Aorta (tissue), 5 donors: ENCODE measurements at regions not wholly inside any gene's neighbourhood (a gene's known extent, or its start where the extent isn't known, plus 50 kb on each side); places are given as distances from the start of the nearest gene placed in this dataset.

Source experiments
- ATAC-seq: fragments of 200-7000 bp; cut with Tn5 transposase; one replicate; pipeline ENCODE4 v1.9.1; 2022; ENCODE audit warnings: moderate library complexity; ENCODE audit not compliant: low FRiP score
- DNase-seq, 2 donors: peaks; one replicate each; pipeline ENCODE4 v3.0.0-alpha.2; 2020
- H3K27ac ChIP-seq, 2 donors: one replicate each; pipeline ENCODE4 v1.5.1; 2013; ENCODE audit warnings: low read length in 2 of 2, mild to moderate bottlenecking in 2 of 2, moderate library complexity in 2 of 2, control low read depth in 1 of 2, inconsistent platforms in 1 of 2, low read depth in 1 of 2
- H3K27me3 ChIP-seq, 2 donors: one replicate each; pipeline ENCODE4 v1.6.1; 2013; ENCODE audit warnings: control low read depth in 1 of 2, low read length in 1 of 2, mild to moderate bottlenecking in 1 of 2, moderate library complexity in 1 of 2; ENCODE audit not compliant: insufficient read depth in 2 of 2, control insufficient read depth in 1 of 2
- H3K36me3 ChIP-seq, 2 donors: one replicate each; pipeline ENCODE4 v1.6.1; 2013; ENCODE audit warnings: control low read depth in 1 of 2, low read length in 1 of 2, mild to moderate bottlenecking in 1 of 2; ENCODE audit not compliant: insufficient read depth in 2 of 2, control insufficient read depth in 1 of 2
- H3K4me1 ChIP-seq, 2 donors: one replicate each; pipeline ENCODE4 v1.6.1; 2013; ENCODE audit warnings: low read length in 2 of 2, control low read depth in 1 of 2, mild to moderate bottlenecking in 1 of 2, moderate library complexity in 1 of 2; ENCODE audit not compliant: insufficient read depth in 2 of 2, control insufficient read depth in 1 of 2
- H3K4me3 ChIP-seq, 2 donors: one replicate each; pipeline ENCODE4 v1.5.1; 2013; ENCODE audit warnings: low read length in 2 of 2, control low read depth in 1 of 2, mild to moderate bottlenecking in 1 of 2
- H3K9me3 ChIP-seq: one replicate; pipeline ENCODE4 v1.6.1; 2013; ENCODE audit warnings: mild to moderate bottlenecking, low read length; ENCODE audit not compliant: control insufficient read depth
- WGBS, 2 donors: extraction: QIAGEN DNeasy Blood & Tissue Kit; methylation state at CpG; one replicate each; pipeline ENCODE4 v1.1.7; 2013; 5-methylcytosine and 5-hydroxymethylcytosine counted together
- intact Hi-C, 2 donors: fragments of 100-400 bp; cut with DNase I; formaldehyde crosslinking; loops; one replicate each; pipeline versions ENCODE4 v1.14.2 to v1.15.0; 2022
- donor health status: healthy with polysubstance abuse.
- donor health status: Bipolar disorder and iron deficiency.
- donor health status: DM: no; HTN: no; CAD: no.
- donor health status: DM: no; HTN: no; CAD: no.
- donor health status: DM: yes; HTN: yes; CAD: no.

DNA sequence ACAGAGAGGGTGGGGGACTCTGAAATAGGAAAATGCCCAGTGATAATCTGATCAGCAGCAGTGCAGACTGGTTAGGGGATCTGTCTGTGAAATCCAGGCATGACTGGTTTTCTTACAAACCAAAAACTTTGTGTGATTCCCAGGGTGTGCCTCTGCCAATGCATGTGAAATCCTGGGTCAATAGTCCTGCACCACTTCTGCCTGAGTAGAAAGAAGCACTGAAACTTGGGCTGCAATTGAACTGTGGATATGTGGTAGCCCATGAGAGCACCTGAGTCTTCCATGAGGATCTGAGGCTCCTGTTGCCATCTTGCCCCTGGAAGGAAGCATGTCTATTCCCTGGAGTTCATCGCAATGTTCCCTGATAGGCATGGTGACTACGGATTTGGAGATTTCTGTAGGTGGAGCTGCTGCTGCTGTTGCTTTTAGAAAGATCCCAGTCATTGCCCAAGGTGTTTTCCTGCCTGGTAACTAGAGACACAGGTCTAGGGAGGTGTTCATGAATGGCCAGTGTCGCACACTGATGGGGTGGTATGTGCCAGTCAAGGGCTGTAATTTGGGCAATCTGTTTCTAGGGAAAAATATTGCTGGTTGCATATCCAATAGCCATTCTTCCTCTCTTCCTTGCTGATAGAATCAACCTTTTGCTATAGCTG is 146.7 kb downstream of the CARTPT start:
- Histone ChIP-seq H3K27ac (peak overlapping the region in 1 of 2 donors; percentile 52), H3K4me3 (no peak overlapping the region), H3K27me3 (no peaks in the 10 kb centered on the region), H3K9me3 (peaks cover 1% of the 10 kb centered on the region), H3K4me1 (no peaks in the 10 kb centered on the region), H3K36me3 (no peaks in the 10 kb centered on the region)
- intact Hi-C loops: no loop called here
- WGBS, 2 donors: 89 to 90% methylated on average over 3 of the region's 3 CpGs
- ATAC-seq: no peak
- no peak for DNase-seq

DNA sequence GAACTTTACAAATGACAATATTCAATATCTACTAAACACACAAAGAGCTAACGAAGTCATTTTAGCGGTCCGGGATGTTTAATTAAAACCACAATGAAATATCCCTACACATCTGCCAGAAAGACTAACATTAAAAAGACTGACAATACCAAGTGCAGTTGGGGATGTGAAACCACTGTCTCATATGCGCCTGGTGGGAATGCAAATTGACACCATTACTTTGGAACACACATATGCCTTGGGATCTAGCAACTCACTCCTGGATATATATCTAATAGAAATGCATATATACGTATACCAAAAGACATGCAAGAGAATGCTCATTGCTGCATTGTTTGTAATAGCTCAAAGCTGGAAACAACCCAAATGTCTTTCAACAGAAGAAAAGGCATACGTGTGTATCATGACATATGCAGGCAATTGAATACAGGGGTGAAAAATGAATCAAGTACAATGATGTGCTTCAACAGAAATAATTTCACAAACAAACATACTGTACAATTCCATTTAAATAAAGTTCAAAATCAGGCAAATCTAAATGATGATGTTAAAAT is 153.3 kb downstream of the CARTPT start:
- 79 to 87% methylated on average over 6 of the region's 6 CpGs for WGBS, 2 donors
- Histone ChIP-seq H3K27ac (no peak overlapping the region), H3K4me1 (no peaks in the 10 kb centered on the region), H3K4me3 (no peak overlapping the region), H3K36me3 (no peaks in the 10 kb centered on the region), H3K27me3 (no peaks in the 10 kb centered on the region), H3K9me3 (no peaks in the 10 kb centered on the region)
- intact Hi-C loops: loop anchor here in 1 of 2 donors (10.0 kb wide), 1 partner anchor 88 kb away; no protein-coding TSS in a partner anchor
- DNase-seq (no peak), ATAC-seq (no peak)

DNA sequence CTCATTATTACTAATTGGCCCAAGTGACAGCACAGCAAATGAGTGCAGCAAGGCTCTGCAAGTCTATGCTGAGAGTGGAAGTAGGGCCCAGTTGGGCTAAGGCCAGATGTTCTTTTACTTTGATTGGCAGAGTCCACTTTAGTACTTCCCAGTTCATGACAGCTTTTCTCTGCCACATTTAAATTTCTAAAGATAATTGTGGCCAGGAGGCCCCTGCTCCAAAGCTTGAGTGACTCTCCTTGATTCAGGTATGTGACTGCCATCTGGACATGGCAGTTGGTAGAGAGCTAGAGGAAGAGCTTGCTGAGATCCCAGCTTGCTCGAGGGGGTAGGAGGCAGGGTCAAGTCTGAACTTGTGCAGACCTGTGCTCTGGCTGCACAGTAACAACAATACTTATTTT is 154.1 kb downstream of the CARTPT start:
- ATAC-seq (no peak), DNase-seq (no peak)
- Histone ChIP-seq H3K27me3 (no peaks in the 10 kb centered on the region), H3K9me3 (no peaks in the 10 kb centered on the region), H3K27ac (no peak overlapping the region), H3K36me3 (no peaks in the 10 kb centered on the region), H3K4me1 (no peaks in the 10 kb centered on the region), H3K4me3 (no peak overlapping the region)
- intact Hi-C loops: loop anchor here in 1 of 2 donors (10.0 kb wide), 1 partner anchor 88 kb away; no protein-coding TSS in a partner anchor
- 67 to 70% methylated on average over 1 of the region's 1 CpG for WGBS, 2 donors

DNA sequence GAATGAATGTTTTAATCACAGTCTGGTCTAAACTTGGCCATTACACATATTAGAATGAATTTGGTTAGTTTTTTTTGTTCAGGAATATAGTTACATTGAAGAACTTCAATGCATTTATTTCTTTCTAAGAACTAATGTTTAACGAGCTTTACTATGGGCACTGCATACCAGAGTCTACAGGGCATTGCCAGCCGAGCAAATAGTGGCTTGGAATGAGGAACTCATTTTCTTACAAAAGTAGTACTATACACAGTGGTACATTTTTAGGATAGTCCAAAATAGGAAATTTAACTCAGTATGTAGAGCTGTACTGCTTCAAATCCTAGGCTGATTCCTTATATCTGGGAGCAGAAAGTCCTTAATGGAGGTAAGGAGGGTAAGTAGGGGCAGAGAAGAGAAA is 155.4 kb downstream of the CARTPT start:
- Histone ChIP-seq H3K36me3 (no peaks in the 10 kb centered on the region), H3K4me3 (no peak overlapping the region), H3K9me3 (no peaks in the 10 kb centered on the region), H3K4me1 (no peaks in the 10 kb centered on the region), H3K27me3 (no peaks in the 10 kb centered on the region), H3K27ac (no peak overlapping the region)
- ATAC-seq: no peak
- DNase-seq: no peak
- 8 to 9% methylated on average over 2 of the region's 2 CpGs for WGBS, 2 donors
- intact Hi-C loops: loop anchor here in 1 of 2 donors (10.0 kb wide), 1 partner anchor 90 kb away; no protein-coding TSS in a partner anchor

DNA sequence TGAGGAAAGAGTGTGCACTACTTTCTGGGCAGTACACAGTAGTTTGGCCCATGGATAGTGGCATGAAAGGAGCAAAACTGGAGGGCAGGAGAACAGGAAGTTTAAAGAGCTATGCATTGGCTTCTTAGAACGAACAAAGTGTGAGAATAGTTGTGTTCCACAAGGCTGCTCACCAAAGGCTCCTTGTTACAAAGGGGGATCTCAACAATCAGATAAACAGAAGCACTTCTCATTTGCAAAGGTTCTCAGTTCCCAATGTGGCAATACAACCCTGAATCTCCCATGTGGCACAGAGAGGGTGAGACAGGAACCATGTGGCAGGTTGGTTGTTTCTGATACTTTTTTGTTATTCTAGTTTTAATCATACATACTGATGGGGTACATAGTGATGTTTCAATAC is 158.4 kb downstream of the CARTPT start:
- intact Hi-C loops: loop anchor here in 1 of 2 donors (10.0 kb wide), 1 partner anchor 93 kb away; no protein-coding TSS in a partner anchor
- H3K27ac ChIP-seq: no peak overlapping the region
- DNase-seq (no peak), ATAC-seq (no peak)
- no peaks in the 10 kb centered on the region for H3K36me3 ChIP-seq
- WGBS, 2 donors: 95 to 96% methylated on average over 1 of the region's 1 CpG
- no peak overlapping the region for H3K4me3 ChIP-seq
- no peaks in the 10 kb centered on the region for H3K9me3 ChIP-seq
- no peaks in the 10 kb centered on the region for H3K27me3 ChIP-seq
- no peaks in the 10 kb centered on the region for H3K4me1 ChIP-seq

DNA sequence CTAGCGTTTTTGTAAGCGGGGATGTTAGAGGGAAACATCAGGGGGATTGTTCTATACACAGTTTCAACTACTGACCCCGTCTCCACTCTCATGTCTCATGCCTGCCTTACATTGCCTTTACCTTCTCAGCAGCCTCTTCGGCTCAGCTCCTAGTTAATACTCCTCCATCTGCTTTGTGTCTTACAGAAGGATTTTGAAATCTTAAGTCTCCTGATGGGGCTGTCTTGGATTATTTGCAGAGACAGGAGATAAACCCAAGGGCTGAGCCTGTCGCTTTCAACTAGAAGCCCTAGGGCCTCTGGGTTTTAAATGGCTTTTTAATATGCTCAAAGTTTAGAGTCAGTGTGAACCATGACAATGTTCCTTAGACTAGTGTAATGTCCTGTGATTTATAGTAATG is 161.5 kb downstream of the CARTPT start:
- Histone ChIP-seq H3K27ac (no peak overlapping the region), H3K9me3 (no peaks in the 10 kb centered on the region), H3K4me3 (no peak overlapping the region), H3K4me1 (no peaks in the 10 kb centered on the region), H3K27me3 (no peaks in the 10 kb centered on the region), H3K36me3 (no peaks in the 10 kb centered on the region)
- ATAC-seq: no peak
- WGBS, 2 donors: 92 to 93% methylated on average over 5 of the region's 5 CpGs
- intact Hi-C loops: no loop called here
- DNase-seq: no peak

DNA sequence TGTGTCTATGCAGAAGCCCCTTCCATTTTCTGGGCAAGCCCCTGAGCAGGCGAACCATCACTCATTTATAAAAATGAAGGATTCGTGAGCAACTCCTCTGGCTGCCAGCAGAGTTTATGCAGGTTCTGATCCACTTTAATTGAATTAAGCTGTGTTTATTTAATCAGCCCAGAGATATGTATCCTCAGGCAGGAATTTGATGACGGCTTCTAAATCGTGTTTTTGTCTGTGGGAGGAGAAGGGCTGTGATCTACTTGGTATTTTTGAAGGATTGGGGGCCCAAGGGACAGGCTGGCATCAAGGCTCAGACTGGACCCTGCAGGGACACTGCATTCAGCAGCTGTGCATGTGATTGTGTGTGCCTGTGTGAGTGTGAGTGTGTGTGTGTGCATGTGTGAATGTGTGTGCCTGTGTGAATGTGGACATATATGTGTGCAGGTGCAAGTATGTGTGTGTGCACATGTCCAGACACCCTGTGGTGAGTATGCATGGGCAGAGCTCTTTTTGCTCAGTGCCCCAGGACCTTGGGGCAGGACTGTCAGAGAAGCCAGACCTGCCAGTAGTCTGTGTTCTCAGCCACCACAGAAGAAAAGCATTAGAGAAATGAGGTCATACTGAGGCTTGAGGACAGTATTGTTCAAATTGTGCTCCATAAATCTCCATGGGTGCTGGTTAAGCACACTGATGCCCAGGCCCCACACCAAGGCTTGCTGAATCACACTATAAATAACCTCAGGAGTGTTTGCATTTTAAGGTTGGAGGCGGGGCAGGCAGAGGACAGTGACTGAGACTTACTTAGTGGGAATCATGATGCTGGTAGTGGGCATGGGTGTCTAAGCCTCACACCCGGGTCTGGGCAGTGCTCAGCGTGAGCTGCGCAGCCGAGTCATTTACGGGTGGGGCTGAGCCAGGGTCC is 164.0 kb downstream of the CARTPT start:
- intact Hi-C loops: no loop called here
- ATAC-seq (no peak), DNase-seq (no peak)
- no peaks in the 10 kb centered on the region for H3K4me1 ChIP-seq
- H3K27ac ChIP-seq: no peak overlapping the region
- no peaks in the 10 kb centered on the region for H3K36me3 ChIP-seq
- no peak overlapping the region for H3K4me3 ChIP-seq
- H3K27me3 ChIP-seq: no peaks in the 10 kb centered on the region
- 60 to 63% methylated on average over 10 of the region's 10 CpGs for WGBS, 2 donors
- H3K9me3 ChIP-seq: no peaks in the 10 kb centered on the region

DNA sequence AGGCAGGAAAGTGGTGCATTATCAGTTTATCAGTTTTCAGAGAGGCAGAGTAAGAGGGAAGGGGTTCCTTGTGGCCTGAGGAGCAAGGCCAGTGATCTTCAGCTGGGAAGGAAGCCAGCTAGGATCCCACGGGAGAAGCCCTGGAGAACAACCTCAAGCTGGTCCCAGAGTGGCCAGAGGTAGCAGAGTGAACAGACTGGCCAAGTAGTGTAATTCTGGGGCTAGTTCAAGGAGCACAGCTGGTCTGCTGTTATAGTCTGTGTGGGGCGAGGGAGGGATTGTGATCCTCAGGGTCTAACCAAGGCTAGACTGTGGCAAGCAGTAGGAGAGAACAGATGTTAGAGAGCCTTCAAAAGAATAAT is 164.6 kb downstream of the CARTPT start:
- intact Hi-C loops: no loop called here
- Histone ChIP-seq H3K9me3 (no peaks in the 10 kb centered on the region), H3K36me3 (no peaks in the 10 kb centered on the region), H3K4me3 (no peak overlapping the region), H3K27me3 (no peaks in the 10 kb centered on the region), H3K27ac (no peak overlapping the region), H3K4me1 (no peaks in the 10 kb centered on the region)
- ATAC-seq (no peak), DNase-seq (no peak)
- WGBS, 2 donors: 26 to 31% methylated on average over 2 of the region's 2 CpGs
